Stimulated activated CD4-positive, alpha-beta T cell treated with anti-CD3 and anti-CD28 coated beads, TNF-alpha, amount 100 ng/mL, for 4 hours (primary cell): ENCODE measurements at regions not wholly inside any gene's neighbourhood (a gene's known extent, or its start where the extent isn't known, plus 50 kb on each side); places are given as distances from the start of the nearest gene placed in this dataset.
"Not testable (repeated sequence)": the region's sequence is repeated elsewhere in the genome, so short reads cannot be mapped to it uniquely, and the experiment has no call there.

Experiments
- DNase-seq, 3 experiments: peaks; one replicate each; pipeline ENCODE4 v3.0.0-alpha.2; 2020; ENCODE audit warnings: low read depth in 3 of 3

GRCh38 chr13:50484472-50485113, 358.9 kb downstream of the DLEU7 start:
- no peak for DNase-seq

GRCh38 chr13:50485979-50486935, 357.2 kb downstream of the DLEU7 start:
- DNase-seq: no peak

- no peak for DNase-seq
Measured at GRCh38 chr13:50493683-50494082, 349.8 kb downstream of the DLEU7 start.

GRCh38 chr13:50494138-50494537, 349.4 kb downstream of the DLEU7 start:
- no peak for DNase-seq

- not testable (repeated sequence) for DNase-seq
Measured at GRCh38 chr13:50503212-50503611, 340.3 kb downstream of the DLEU7 start.

GRCh38 chr13:50509167-50509566, 334.3 kb downstream of the DLEU7 start:
- DNase-seq: no peak

GRCh38 chr13:50509771-50510441, 333.6 kb downstream of the DLEU7 start:
- DNase-seq: no peak

GRCh38 chr13:50510885-50511545, 332.5 kb downstream of the DLEU7 start:
- DNase-seq: not testable (repeated sequence)

GRCh38 chr13:50511877-50512341, 331.6 kb downstream of the DLEU7 start:
- DNase-seq: no peak

GRCh38 chr13:50512474-50513299, 330.8 kb downstream of the DLEU7 start:
- DNase-seq: peak in 1 of 3 experiments; percentile 9

- no peak for DNase-seq
Measured at GRCh38 chr13:50513300-50513877, 330.1 kb downstream of the DLEU7 start.

- DNase-seq: no peak
Measured at GRCh38 chr13:50514249-50514648, 329.2 kb downstream of the DLEU7 start.

GRCh38 chr13:50518131-50518530, 325.4 kb downstream of the DLEU7 start:
- DNase-seq: no peak

- no peak for DNase-seq
Measured at GRCh38 chr13:50518781-50519201, 324.7 kb downstream of the DLEU7 start.

GRCh38 chr13:50519866-50520265, 323.6 kb downstream of the DLEU7 start:
- no peak for DNase-seq

- no peak for DNase-seq
Measured at GRCh38 chr13:50521006-50521830, 322.3 kb downstream of the DLEU7 start.

GRCh38 chr13:50521831-50522149, 321.7 kb downstream of the DLEU7 start:
- no peak for DNase-seq

GRCh38 chr13:50522506-50522905, 321.0 kb downstream of the DLEU7 start:
- DNase-seq: no peak

- no peak for DNase-seq
Measured at GRCh38 chr13:50523307-50523706, 320.2 kb downstream of the DLEU7 start.

- DNase-seq: no peak
Measured at GRCh38 chr13:50524560-50524959, 318.9 kb downstream of the DLEU7 start.
